Renal cortical epithelial cell (primary cell): ENCODE measurements at regions not wholly inside any gene's neighbourhood (a gene's known extent, or its start where the extent isn't known, plus 50 kb on each side); places are given as distances from the start of the nearest gene placed in this dataset.
"Not testable (repeated sequence)": the region's sequence is repeated elsewhere in the genome, so short reads cannot be mapped to it uniquely, and the experiment has no call there.

Experiments
- DNase-seq: peaks from one replicate; pipeline ENCODE4 v3.0.0-alpha.2; 2011; ENCODE audit warnings: low read depth

GRCh38 chr3:173216063-173216462 is 75.0 kb upstream of the SPATA16 start:
- DNase-seq: no peak

GRCh38 chr3:173214576-173214975 is 73.5 kb upstream of the SPATA16 start:
- DNase-seq: no peak

GRCh38 chr3:173199568-173199967 is 58.5 kb upstream of the SPATA16 start:
- no peak for DNase-seq

GRCh38 chr3:173194868-173195267 is 53.8 kb upstream of the SPATA16 start:
- not testable (repeated sequence) for DNase-seq

- peak; percentile 88 for DNase-seq
Measured at GRCh38 chr3:173191611-173192010, 50.6 kb upstream of the SPATA16 start.
